ENCODE measurements at regions not wholly inside any gene's neighbourhood (a gene's known extent, or its start where the extent isn't known, plus 50 kb on each side); places are given as distances from the start of the nearest gene placed in this dataset.

- H3K27ac ChIP-seq (ENCODE audit: low read depth, low read length) = no peak overlapping the region
- H3K4me2 ChIP-seq (ENCODE audit: insufficient read depth, low read length) = no peak overlapping the region
- no peaks in the 10 kb centered on the region for H4K20me1 ChIP-seq (ENCODE audit: insufficient read depth, low read length)
- no peaks in the 10 kb centered on the region for H3K36me3 ChIP-seq (ENCODE audit: insufficient read depth, low read length)
- TF ChIP-seq CTCF (IDR thresholded peaks at IDR 0.05; ENCODE audit: extremely low read depth, low read depth, low read length) = no peak
- H3K27me3 ChIP-seq (ENCODE audit: insufficient read depth, low read length) = no peaks in the 10 kb centered on the region
- no peak for DNase-seq (ENCODE audit: insufficient read length, low spot score, missing footprints)
- no peak overlapping the region for H2AFZ ChIP-seq (ENCODE audit: low read length)
- no peaks in the 10 kb centered on the region for H3K9me3 ChIP-seq (ENCODE audit: low read depth, low read length)
- peaks cover 8% of the 10 kb centered on the region for H3K4me1 ChIP-seq (ENCODE audit: insufficient read depth, low read length)
- H3K4me3 ChIP-seq (ENCODE audit: insufficient read depth, low read length) = no peak overlapping the region
- no peaks in the 10 kb centered on the region for H3K79me2 ChIP-seq (ENCODE audit: insufficient read depth, low read length)
Observed at GRCh38 chr7:116148626-116149025, 61.7 kb upstream of the TES start.

DNA sequence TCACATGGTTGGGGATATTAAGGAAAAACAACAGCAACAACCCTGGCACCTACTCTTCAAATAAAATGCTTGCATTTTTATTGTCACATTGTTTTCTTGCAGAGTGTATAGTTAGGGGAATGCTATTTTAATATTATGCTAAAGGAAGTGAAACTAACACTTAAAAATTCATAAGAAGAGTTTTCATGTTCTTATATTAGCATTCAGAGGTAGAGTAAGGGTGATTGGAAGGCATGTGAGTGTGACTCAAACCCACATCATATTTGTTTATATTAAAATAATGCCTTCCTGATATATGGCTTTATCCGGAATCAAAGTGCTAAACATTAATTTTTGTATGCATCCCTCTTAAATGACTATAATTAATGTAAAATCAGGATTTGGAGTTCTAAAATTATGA, 59.8 kb upstream of the TES start:
- Histone ChIP-seq H3K4me3 (ENCODE audit: insufficient read depth, low read length) (no peak overlapping the region), H3K4me1 (ENCODE audit: insufficient read depth, low read length) (peaks cover 8% of the 10 kb centered on the region), H4K20me1 (ENCODE audit: insufficient read depth, low read length) (no peaks in the 10 kb centered on the region), H3K27ac (ENCODE audit: low read depth, low read length) (no peak overlapping the region), H3K4me2 (ENCODE audit: insufficient read depth, low read length) (no peak overlapping the region), H2AFZ (ENCODE audit: low read length) (no peak overlapping the region), H3K27me3 (ENCODE audit: insufficient read depth, low read length) (no peaks in the 10 kb centered on the region), H3K9me3 (ENCODE audit: low read depth, low read length) (no peaks in the 10 kb centered on the region), H3K79me2 (ENCODE audit: insufficient read depth, low read length) (no peaks in the 10 kb centered on the region), H3K36me3 (ENCODE audit: insufficient read depth, low read length) (no peaks in the 10 kb centered on the region)
- no peak for TF ChIP-seq CTCF (IDR thresholded peaks at IDR 0.05; ENCODE audit: extremely low read depth, low read depth, low read length)
- DNase-seq (ENCODE audit: insufficient read length, low spot score, missing footprints) = peak; percentile 14

GRCh38 chr7:116152276-116152675, 58.1 kb upstream of the TES start:
- H3K27ac ChIP-seq (ENCODE audit: low read depth, low read length) = no peak overlapping the region
- H2AFZ ChIP-seq (ENCODE audit: low read length) = no peak overlapping the region
- no peak overlapping the region for H3K4me2 ChIP-seq (ENCODE audit: insufficient read depth, low read length)
- no peak overlapping the region for H3K4me3 ChIP-seq (ENCODE audit: insufficient read depth, low read length)
- no peaks in the 10 kb centered on the region for H3K79me2 ChIP-seq (ENCODE audit: insufficient read depth, low read length)
- H3K9me3 ChIP-seq (ENCODE audit: low read depth, low read length) = no peaks in the 10 kb centered on the region
- peaks cover 8% of the 10 kb centered on the region for H3K4me1 ChIP-seq (ENCODE audit: insufficient read depth, low read length)
- H4K20me1 ChIP-seq (ENCODE audit: insufficient read depth, low read length) = no peaks in the 10 kb centered on the region
- DNase-seq (ENCODE audit: insufficient read length, low spot score, missing footprints) = no peak
- no peak for TF ChIP-seq CTCF (IDR thresholded peaks at IDR 0.05; ENCODE audit: extremely low read depth, low read depth, low read length)
- no peaks in the 10 kb centered on the region for H3K36me3 ChIP-seq (ENCODE audit: insufficient read depth, low read length)
- no peaks in the 10 kb centered on the region for H3K27me3 ChIP-seq (ENCODE audit: insufficient read depth, low read length)

GRCh38 chr7:116153050-116153449, 57.3 kb upstream of the TES start:
- no peak for DNase-seq (ENCODE audit: insufficient read length, low spot score, missing footprints)
- Histone ChIP-seq H3K4me3 (ENCODE audit: insufficient read depth, low read length) (peak overlapping the region; percentile 69), H4K20me1 (ENCODE audit: insufficient read depth, low read length) (no peaks in the 10 kb centered on the region), H3K4me1 (ENCODE audit: insufficient read depth, low read length) (peaks cover 8% of the 10 kb centered on the region), H3K4me2 (ENCODE audit: insufficient read depth, low read length) (peak overlapping the region; percentile 84), H3K36me3 (ENCODE audit: insufficient read depth, low read length) (no peaks in the 10 kb centered on the region), H2AFZ (ENCODE audit: low read length) (peak overlapping the region; percentile 91), H3K27ac (ENCODE audit: low read depth, low read length) (peak overlapping the region; percentile 59), H3K9me3 (ENCODE audit: low read depth, low read length) (no peaks in the 10 kb centered on the region), H3K79me2 (ENCODE audit: insufficient read depth, low read length) (no peaks in the 10 kb centered on the region), H3K27me3 (ENCODE audit: insufficient read depth, low read length) (no peaks in the 10 kb centered on the region)
- TF ChIP-seq CTCF (IDR thresholded peaks at IDR 0.05; ENCODE audit: extremely low read depth, low read depth, low read length) = no peak

Measured in osteoblast (primary cell).